ENCODE measurements at regions not wholly inside any gene's neighbourhood (a gene's known extent, or its start where the extent isn't known, plus 50 kb on each side); places are given as distances from the start of the nearest gene placed in this dataset.

GRCh38 chr11:43582024-43582862 lies 98.3 kb upstream of the HSD17B12 start:
- Histone ChIP-seq H3K27me3 (peaks cover 23 to 100% (median 94%) of the 10 kb centered on the region in 7 donors), H3K4me3 (peak overlapping the region in 2 of 10 donors; percentile 8 to 45)

GRCh38 chr11:43582863-43583462 lies 97.6 kb upstream of the HSD17B12 start:
- 12 to 16% methylated on average over 26 of the region's 26 CpGs for WGBS, 2 donors
- intact Hi-C loops (cut with DNase I), result no loop called here

More at GRCh38 chr11:43582024-43582862, 98.3 kb upstream of the HSD17B12 start:
- intact Hi-C loops (cut with DNase I), result no loop called here
- WGBS, 2 donors, result 7 to 8% methylated on average over 35 to 37 of the region's 37 CpGs
- ATAC-seq (no peak), DNase-seq (no peak)
- TF ChIP-seq CTCF (IDR thresholded peaks at IDR 0.05), result no peak
- H3K9me3 ChIP-seq, result no peaks in the 10 kb centered on the region
- no peak overlapping the region for H3K27ac ChIP-seq
- peaks cover 0 to 54% (median 31%) of the 10 kb centered on the region in 9 donors for H3K4me1 ChIP-seq
- no peaks in the 10 kb centered on the region for H3K36me3 ChIP-seq

GRCh38 chr11:43583548-43583947 lies 97.0 kb upstream of the HSD17B12 start:
- Histone ChIP-seq H3K9me3 (no peaks in the 10 kb centered on the region), H3K4me3 (no peak overlapping the region), H3K4me1 (peaks cover 0 to 44% (median 31%) of the 10 kb centered on the region in 9 donors), H3K27ac (no peak overlapping the region), H3K36me3 (no peaks in the 10 kb centered on the region), H3K27me3 (peaks cover 23 to 97% (median 81%) of the 10 kb centered on the region in 7 donors)
- DNase-seq (no peak), ATAC-seq (no peak)
- WGBS, 2 donors, result 19 to 23% methylated on average over 6 of the region's 6 CpGs
- intact Hi-C loops (cut with DNase I), result no loop called here
- TF ChIP-seq CTCF (IDR thresholded peaks at IDR 0.05), result no peak

More at GRCh38 chr11:43582863-43583462, 97.6 kb upstream of the HSD17B12 start:
- Histone ChIP-seq H3K27me3 (peaks cover 23 to 99% (median 87%) of the 10 kb centered on the region in 7 donors), H3K4me1 (peaks cover 0 to 49% (median 31%) of the 10 kb centered on the region in 9 donors), H3K36me3 (no peaks in the 10 kb centered on the region), H3K9me3 (no peaks in the 10 kb centered on the region), H3K27ac (no peak overlapping the region), H3K4me3 (no peak overlapping the region)
- TF ChIP-seq CTCF (IDR thresholded peaks at IDR 0.05), result no peak
- no peak for DNase-seq
- ATAC-seq, result no peak

GRCh38 chr11:43585877-43586608 lies 94.5 kb upstream of the HSD17B12 start:
- Histone ChIP-seq H3K27me3 (peaks cover 8 to 87% (median 69%) of the 10 kb centered on the region in 7 donors), H3K4me3 (no peak overlapping the region), H3K27ac (no peak overlapping the region), H3K4me1 (peaks cover 0 to 21% (median 12%) of the 10 kb centered on the region in 9 donors), H3K9me3 (no peaks in the 10 kb centered on the region), H3K36me3 (no peaks in the 10 kb centered on the region)
- ATAC-seq (no peak), DNase-seq (no peak)
- TF ChIP-seq CTCF (IDR thresholded peaks at IDR 0.05), result no peak
- WGBS, 2 donors, result 71 to 78% methylated on average over 1 of the region's 1 CpG
- intact Hi-C loops (cut with DNase I), result no loop called here
